RWPE1 (cell line): ENCODE measurements at regions not wholly inside any gene's neighbourhood (a gene's known extent, or its start where the extent isn't known, plus 50 kb on each side); places are given as distances from the start of the nearest gene placed in this dataset.

ENCODE experiments used
- CTCF ChIA-PET: fragments of 350-600 bp; sonication (Branson Sonifier 250); formaldehyde crosslinking; extraction: SDS; loops from one replicate; lab custom pipeline; 2021; lab: Yijun Ruan, JAX
- POLR2A ChIA-PET: fragments of 400-600 bp; formaldehyde crosslinking; extraction: SDS; loops from one replicate; lab custom pipeline; 2020; ENCODE audit warnings: antibody characterized with exemption; ENCODE audit not compliant: low non-redundant PET; lab: Yijun Ruan, JAX
- DNase-seq: peaks from one replicate; pipeline ENCODE4 v3.0.0; 2012; ENCODE audit warnings: low spot score
- H3K27ac ChIP-seq: fragments of 450-650 bp; 2 replicates; pipeline ENCODE4 v1.5.1; 2017
- TF ChIP-seq, protein P1 (sequence below): fragments of 450-650 bp; conservative IDR thresholded peaks from 2 replicates; pipeline ENCODE4 v1.5.1; 2017; ENCODE audit warnings: low read depth, mild to moderate bottlenecking

DNA sequence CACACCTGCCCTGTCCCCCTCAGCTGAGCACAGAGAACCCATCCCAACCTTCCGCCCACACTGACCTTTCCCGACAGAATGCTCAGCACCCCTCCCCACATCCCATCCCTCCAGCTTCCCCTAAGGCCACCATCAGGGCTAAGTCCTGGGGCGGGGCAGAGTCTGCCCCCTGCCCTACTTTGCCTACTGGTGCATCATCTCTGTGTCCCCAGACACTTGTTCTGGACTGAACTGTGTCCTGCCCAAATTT lies 109.8 kb downstream of the CTTN start:
- ChIA-PET POLR2A (no interaction called here), CTCF (no interaction called here)
- TF ChIP-seq, protein P1, sequence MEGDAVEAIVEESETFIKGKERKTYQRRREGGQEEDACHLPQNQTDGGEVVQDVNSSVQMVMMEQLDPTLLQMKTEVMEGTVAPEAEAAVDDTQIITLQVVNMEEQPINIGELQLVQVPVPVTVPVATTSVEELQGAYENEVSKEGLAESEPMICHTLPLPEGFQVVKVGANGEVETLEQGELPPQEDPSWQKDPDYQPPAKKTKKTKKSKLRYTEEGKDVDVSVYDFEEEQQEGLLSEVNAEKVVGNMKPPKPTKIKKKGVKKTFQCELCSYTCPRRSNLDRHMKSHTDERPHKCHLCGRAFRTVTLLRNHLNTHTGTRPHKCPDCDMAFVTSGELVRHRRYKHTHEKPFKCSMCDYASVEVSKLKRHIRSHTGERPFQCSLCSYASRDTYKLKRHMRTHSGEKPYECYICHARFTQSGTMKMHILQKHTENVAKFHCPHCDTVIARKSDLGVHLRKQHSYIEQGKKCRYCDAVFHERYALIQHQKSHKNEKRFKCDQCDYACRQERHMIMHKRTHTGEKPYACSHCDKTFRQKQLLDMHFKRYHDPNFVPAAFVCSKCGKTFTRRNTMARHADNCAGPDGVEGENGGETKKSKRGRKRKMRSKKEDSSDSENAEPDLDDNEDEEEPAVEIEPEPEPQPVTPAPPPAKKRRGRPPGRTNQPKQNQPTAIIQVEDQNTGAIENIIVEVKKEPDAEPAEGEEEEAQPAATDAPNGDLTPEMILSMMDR, result no peak
- no peak overlapping the region for H3K27ac ChIP-seq
- DNase-seq, result no peak

DNA sequence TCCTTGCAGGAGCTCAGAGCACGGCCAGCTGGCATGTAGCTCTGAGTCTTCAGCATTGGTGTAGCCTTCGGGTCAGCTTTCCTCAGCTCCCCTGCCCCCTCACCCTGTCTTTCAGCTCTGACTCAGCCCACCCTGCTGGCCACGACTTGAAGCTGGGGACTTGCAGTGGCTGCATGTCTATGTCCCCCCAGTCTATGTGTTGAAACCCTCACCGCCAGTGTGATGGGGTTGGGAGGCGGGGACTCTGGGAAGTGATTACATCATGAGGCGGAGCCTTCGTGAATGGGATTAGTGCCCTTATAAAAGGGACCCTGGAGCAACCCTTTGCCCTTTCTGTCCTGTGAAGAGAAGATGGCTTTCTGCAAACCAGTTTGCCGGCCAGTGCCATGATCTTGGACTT lies 111.1 kb downstream of the CTTN start:
- ChIA-PET POLR2A (no interaction called here), CTCF (no interaction called here)
- no peak overlapping the region for H3K27ac ChIP-seq
- TF ChIP-seq, protein P1, result no peak
- no peak for DNase-seq

DNA sequence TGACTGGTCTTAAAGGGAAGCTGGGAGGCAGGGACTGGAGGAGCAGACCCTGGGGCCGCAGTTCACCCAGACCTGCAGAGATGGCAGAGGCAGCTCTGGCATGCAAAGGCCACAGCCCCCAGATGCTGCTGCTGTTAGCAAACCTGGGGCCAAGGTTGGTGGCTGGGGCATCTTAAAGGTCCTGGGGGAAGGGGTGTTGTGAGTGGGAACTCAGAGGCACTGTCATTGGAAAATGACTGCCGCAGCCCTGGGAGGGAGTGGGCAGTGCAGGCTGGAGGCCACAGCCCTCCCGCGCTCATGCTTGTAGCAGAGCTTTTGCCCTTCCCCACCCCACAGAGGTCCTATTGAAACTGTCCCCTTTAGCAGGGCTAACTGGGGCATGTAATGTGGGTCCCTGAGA lies 111.8 kb downstream of the CTTN start:
- ChIA-PET CTCF (no interaction called here), POLR2A (no interaction called here)
- no peak overlapping the region for H3K27ac ChIP-seq
- TF ChIP-seq, protein P1, result no peak
- no peak for DNase-seq

DNA sequence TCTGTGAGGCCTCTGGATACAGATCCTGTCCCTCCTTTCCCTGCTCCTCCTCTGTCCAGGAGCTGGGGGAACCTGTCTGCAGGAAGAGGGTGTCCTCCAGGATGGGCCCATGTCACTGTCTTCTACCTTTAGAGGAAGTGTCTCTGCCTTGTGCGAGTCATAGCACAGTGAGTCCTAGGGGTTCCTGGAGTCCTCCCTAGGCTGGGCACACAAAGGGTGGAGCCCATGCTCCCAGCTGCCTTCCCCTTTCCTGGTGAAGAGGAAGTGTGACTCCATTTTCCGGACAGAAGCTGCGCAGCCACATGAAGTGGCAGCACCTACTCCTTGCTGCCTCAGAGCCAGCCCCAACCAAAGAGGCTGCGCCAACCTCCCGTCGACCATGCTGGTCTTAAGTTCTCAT lies 112.2 kb downstream of the CTTN start:
- ChIA-PET CTCF (interaction anchor here (0.6 to 0.7 kb wide), 2 partner anchors 9 to 392 kb away, joined by 3 to 4 read pairs; no protein-coding TSS in a partner anchor), POLR2A (no interaction called here)
- H3K27ac ChIP-seq, result no peak overlapping the region
- TF ChIP-seq, protein P1, result no peak
- DNase-seq, result no peak

DNA sequence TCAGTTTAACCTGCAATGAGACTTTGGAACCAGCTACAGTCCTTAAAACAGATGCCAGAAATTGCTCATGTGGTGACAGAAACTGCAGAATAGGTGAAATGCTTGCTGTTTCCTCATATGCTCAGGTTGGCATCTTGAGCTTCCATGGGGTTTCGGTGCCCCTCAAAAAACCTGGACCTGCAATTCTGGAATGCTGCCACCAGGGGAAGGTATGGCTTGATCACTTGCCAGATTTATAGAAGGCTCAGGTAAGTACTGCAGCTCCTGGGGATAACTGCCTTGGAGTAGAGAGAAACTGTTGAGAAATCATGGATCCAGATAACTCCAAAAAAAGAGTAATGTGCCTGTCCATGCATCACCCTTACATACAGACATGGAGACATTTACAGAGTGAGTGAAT lies 113.0 kb downstream of the CTTN start:
- POLR2A ChIA-PET, result no interaction called here
- CTCF ChIA-PET, result interaction anchor here (0.7 kb wide), 1 partner anchor 392 kb away, joined by 3 read pairs; no protein-coding TSS in a partner anchor
- DNase-seq, result no peak
- H3K27ac ChIP-seq, result no peak overlapping the region
- TF ChIP-seq, protein P1, result no peak

DNA sequence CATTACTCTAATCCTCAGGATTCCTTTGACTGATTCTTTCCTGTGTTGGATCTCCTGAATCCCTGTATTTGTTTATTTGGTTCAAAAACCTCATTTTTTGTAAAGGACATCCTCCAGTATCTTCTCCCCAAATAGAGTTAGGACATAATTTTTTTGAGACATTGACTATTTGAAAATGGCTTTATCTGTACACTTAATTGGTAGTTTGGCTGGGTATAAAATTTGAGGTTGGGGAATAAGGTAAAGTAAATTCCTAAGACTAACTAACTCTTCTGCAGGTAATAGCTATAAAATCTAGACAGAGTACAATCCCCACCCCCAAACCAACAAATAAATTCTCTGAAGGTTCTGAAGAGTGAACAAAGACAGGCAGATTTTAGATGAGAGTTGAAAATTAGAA lies 114.4 kb downstream of the CTTN start:
- DNase-seq, result no peak
- H3K27ac ChIP-seq, result no peak overlapping the region
- TF ChIP-seq, protein P1, result no peak
- ChIA-PET CTCF (interaction anchor here (0.7 kb wide), 1 partner anchor 44 kb away, joined by 3 read pairs; no protein-coding TSS in a partner anchor), POLR2A (no interaction called here)

DNA sequence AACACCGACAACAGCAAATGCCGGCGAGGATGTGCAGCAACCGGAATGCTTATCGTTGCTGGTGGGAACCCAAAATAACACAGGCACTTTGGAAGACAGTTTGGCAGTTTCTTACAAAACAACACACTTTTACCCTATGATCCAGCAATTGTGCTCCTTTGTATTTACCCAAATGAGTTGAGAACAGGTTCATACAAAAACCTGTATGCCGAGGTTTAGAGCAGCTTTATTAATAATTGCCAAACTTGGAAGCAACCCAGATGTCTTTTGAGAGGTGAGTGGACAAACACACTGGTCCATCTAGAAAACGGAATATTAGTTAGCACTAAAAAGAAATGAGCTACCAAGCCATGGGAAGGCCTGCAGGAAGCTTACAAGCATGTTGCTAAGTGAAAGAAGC lies 118.9 kb downstream of the CTTN start:
- ChIA-PET CTCF (no interaction called here), POLR2A (no interaction called here)
- H3K27ac ChIP-seq, result no peak overlapping the region
- TF ChIP-seq, protein P1, result no peak
- DNase-seq, result no peak
